GM23338 (cell line): ENCODE measurements at regions not wholly inside any gene's neighbourhood (a gene's known extent, or its start where the extent isn't known, plus 50 kb on each side); places are given as distances from the start of the nearest gene placed in this dataset.

Experiments used
- ATAC-seq: fragments of 200-7000 bp; cut with Tn5 transposase; 3 replicates; pipeline ENCODE4 v1.9.1; 2020
- DNase-seq: peaks from one replicate; pipeline ENCODE4 v3.0.0-alpha.2; 2015; ENCODE audit warnings: low spot score
- H2AFZ ChIP-seq: fragments of 200-600 bp; sonication (generic); 2 replicates; pipeline ENCODE4 v1.8.0; 2016; ENCODE audit warnings: antibody characterized with exemption, mild to moderate bottlenecking, moderate library complexity
- H3F3A ChIP-seq: fragments of 200-600 bp; sonication (generic); replicated peaks from 2 replicates; pipeline ENCODE4 v1.8.0; 2017; ENCODE audit warnings: antibody characterized with exemption, mixed run types, low read depth
- H3K27ac ChIP-seq: fragments of 200-600 bp; sonication (generic); 2 replicates; pipeline ENCODE4 v1.6.1; 2016; ENCODE audit warnings: low read depth
- H3K27me3 ChIP-seq: fragments of 200-600 bp; sonication (generic); 2 replicates; pipeline ENCODE4 v1.8.0; 2016; ENCODE audit warnings: mild to moderate bottlenecking, mixed run types, moderate library complexity; ENCODE audit not compliant: insufficient read depth
- H3K36me3 ChIP-seq: fragments of 200-600 bp; sonication (generic); 2 replicates; pipeline ENCODE4 v1.8.0; 2016; ENCODE audit warnings: mild to moderate bottlenecking; ENCODE audit not compliant: insufficient read depth
- H3K4me1 ChIP-seq: fragments of 200-600 bp; sonication (generic); 2 replicates; pipeline ENCODE4 v1.8.0; 2016; ENCODE audit warnings: mild to moderate bottlenecking, moderate library complexity; ENCODE audit not compliant: insufficient read depth
- H3K4me2 ChIP-seq: fragments of 200-600 bp; sonication (generic); 2 replicates; pipeline ENCODE4 v1.7.1; 2017; ENCODE audit warnings: mixed run types
- H3K4me3 ChIP-seq: fragments of 200-600 bp; sonication (generic); 2 replicates; pipeline ENCODE4 v1.6.1; 2016; ENCODE audit warnings: mixed run types
- H3K79me2 ChIP-seq: fragments of 200-600 bp; sonication (generic); replicated peaks from 2 replicates; pipeline ENCODE4 v1.8.0; 2017; ENCODE audit warnings: mild to moderate bottlenecking; ENCODE audit not compliant: insufficient read depth
- H3K9me2 ChIP-seq: fragments of 200-600 bp; sonication (generic); 2 replicates; pipeline ENCODE4 v1.8.0; 2017; ENCODE audit not compliant: insufficient read depth
- H4K20me1 ChIP-seq: fragments of 200-600 bp; sonication (generic); replicated peaks from 2 replicates; pipeline ENCODE4 v1.8.0; 2017; ENCODE audit warnings: mild to moderate bottlenecking; ENCODE audit not compliant: insufficient read depth
- H3K27ac Mint-ChIP-seq: 2 replicates; pipeline ENCODE4 v1.8.0; 2020; ENCODE audit warnings: inconsistent platforms, mild to moderate bottlenecking, moderate library complexity, mixed read lengths
- H3K27me3 Mint-ChIP-seq: 3 replicates; pipeline ENCODE4 v1.8.0; 2022; ENCODE audit warnings: low read depth, mild to moderate bottlenecking, moderate library complexity, mixed read lengths, inconsistent platforms; ENCODE audit not compliant: insufficient read depth, poor library complexity
- H3K36me3 Mint-ChIP-seq: 3 replicates; pipeline ENCODE4 v1.8.0; 2021; ENCODE audit warnings: low read depth, mild to moderate bottlenecking, inconsistent platforms, moderate library complexity, mixed read lengths
- H3K4me1 Mint-ChIP-seq: 3 replicates; pipeline ENCODE4 v1.8.0; 2020; ENCODE audit warnings: mild to moderate bottlenecking, inconsistent platforms, mixed read lengths
- H3K4me3 Mint-ChIP-seq: 3 replicates; pipeline ENCODE4 v1.8.0; 2021; ENCODE audit warnings: moderate library complexity, mild to moderate bottlenecking, inconsistent platforms, mixed read lengths
- H3K9me3 Mint-ChIP-seq: 3 replicates; pipeline ENCODE4 v1.8.0; 2020; ENCODE audit warnings: moderate library complexity, mild to moderate bottlenecking, inconsistent platforms, mixed read lengths
- CREB1 ChIP-seq: fragments of 250-450 bp; sonication (Bioruptor Pico); IDR thresholded peaks from 2 replicates; pipeline ENCODE4 v1.5.0; 2020; ENCODE audit warnings: low read depth, mild to moderate bottlenecking, moderate library complexity
- CTCF ChIP-seq, 2 experiments: fragments of 200-600 bp in 1 of 2; sonication (generic) in 1 of 2; conservative IDR thresholded peaks; 2 replicates each; pipeline versions ENCODE4 v1.5.1 to v1.6.1; 2016 to 2017; ENCODE audit warnings: antibody characterized with exemption in 2 of 2, low read depth in 2 of 2, mild to moderate bottlenecking in 2 of 2, moderate library complexity in 1 of 2
- ETS1 ChIP-seq: IDR thresholded peaks from 2 replicates; pipeline ENCODE4 v1.6.1; 2016; ENCODE audit warnings: antibody characterized with exemption
- EZH2 ChIP-seq: fragments of 200-600 bp; sonication (generic); IDR thresholded peaks from one replicate; pipeline ENCODE4 v1.8.0; 2017; ENCODE audit warnings: antibody characterized with exemption, mild to moderate bottlenecking, low read depth; ENCODE audit not compliant: unreplicated experiment
- EZH2phosphoT487 ChIP-seq: fragments of 200-600 bp; sonication (generic); IDR thresholded peaks from one replicate; pipeline ENCODE4 v1.8.1; 2018; ENCODE audit warnings: antibody characterized with exemption; ENCODE audit not compliant: unreplicated experiment
- JUNB ChIP-seq: IDR thresholded peaks from one replicate; pipeline ENCODE4 v1.6.1; 2016; ENCODE audit warnings: antibody characterized with exemption; ENCODE audit not compliant: unreplicated experiment
- NANOG ChIP-seq: IDR thresholded peaks from 2 replicates; pipeline ENCODE4 v1.6.1; 2016; ENCODE audit warnings: antibody characterized with exemption, borderline replicate concordance
- POLR2AphosphoS5 ChIP-seq: IDR thresholded peaks from 2 replicates; pipeline ENCODE4 v1.6.1; 2016; ENCODE audit warnings: antibody characterized with exemption, low read depth
- REST ChIP-seq: IDR thresholded peaks from one replicate; pipeline ENCODE4 v1.6.1; 2018; ENCODE audit warnings: antibody characterized with exemption; ENCODE audit not compliant: unreplicated experiment
- STAT1 ChIP-seq: IDR thresholded peaks from one replicate; pipeline ENCODE4 v1.6.1; 2016; ENCODE audit warnings: antibody characterized with exemption; ENCODE audit not compliant: unreplicated experiment
- ZNF114 ChIP-seq: fragments of 250-450 bp; sonication (Bioruptor Pico); IDR thresholded peaks from 2 replicates; pipeline ENCODE4 v1.5.0; 2020; ENCODE audit warnings: mild to moderate bottlenecking, moderate library complexity
- ZNF331 ChIP-seq: fragments of 250-450 bp; sonication (Bioruptor Pico); IDR thresholded peaks from 2 replicates; pipeline ENCODE4 v1.5.0; 2020; ENCODE audit warnings: low read depth, mild to moderate bottlenecking, moderate library complexity
- ZNF462 ChIP-seq: fragments of 250-450 bp; sonication (Bioruptor Pico); IDR thresholded peaks from 2 replicates; pipeline ENCODE4 v1.5.0; 2020; ENCODE audit warnings: mild to moderate bottlenecking, moderate library complexity

- Histone ChIP-seq H3F3A (no peaks in the 10 kb centered on the region), H4K20me1 (no peaks in the 10 kb centered on the region), H3K79me2 (no peaks in the 10 kb centered on the region), H2AFZ (no peak overlapping the region), H3K4me2 (no peak overlapping the region), H3K9me2 (peaks cover 6% of the 10 kb centered on the region), H3K36me3 (no peaks in the 10 kb centered on the region), H3K27ac (no peak overlapping the region), H3K4me1 (no peaks in the 10 kb centered on the region), H3K27me3 (no peaks in the 10 kb centered on the region), H3K4me3 (no peak overlapping the region)
- TF ChIP-seq STAT1 (no peak), EZH2 (no peak), CREB1 (no peak), ZNF114 (CRISPR knock-in tag) (no peak), REST (no peak), EZH2phosphoT487 (no peak), NANOG (no peak), ETS1 (no peak), ZNF462 (CRISPR knock-in tag) (no peak), CTCF (conservative IDR thresholded peaks at IDR 0.05; ENCODE audit: low read depth in 2 of 2) (no peak), ZNF331 (no peak), JUNB (no peak), POLR2AphosphoS5 (no peak)
- Mint-ChIP-seq H3K27ac (no peak overlapping the region), H3K27me3 (peaks cover 3% of the 10 kb centered on the region), H3K4me1 (no peaks in the 10 kb centered on the region), H3K9me3 (no peaks in the 10 kb centered on the region; the same call in 2 of the 3 replicates), H3K36me3 (no peaks in the 10 kb centered on the region; the same call in 2 of the 3 replicates), H3K4me3 (no peak overlapping the region)
- no peak for DNase-seq
- no peak for ATAC-seq
Measured at GRCh38 chr20:24827603-24828295, 121.3 kb upstream of the CST7 start.
